ENCODE measurements at regions not wholly inside any gene's neighbourhood (a gene's known extent, or its start where the extent isn't known, plus 50 kb on each side); places are given as distances from the start of the nearest gene placed in this dataset.

DNA sequence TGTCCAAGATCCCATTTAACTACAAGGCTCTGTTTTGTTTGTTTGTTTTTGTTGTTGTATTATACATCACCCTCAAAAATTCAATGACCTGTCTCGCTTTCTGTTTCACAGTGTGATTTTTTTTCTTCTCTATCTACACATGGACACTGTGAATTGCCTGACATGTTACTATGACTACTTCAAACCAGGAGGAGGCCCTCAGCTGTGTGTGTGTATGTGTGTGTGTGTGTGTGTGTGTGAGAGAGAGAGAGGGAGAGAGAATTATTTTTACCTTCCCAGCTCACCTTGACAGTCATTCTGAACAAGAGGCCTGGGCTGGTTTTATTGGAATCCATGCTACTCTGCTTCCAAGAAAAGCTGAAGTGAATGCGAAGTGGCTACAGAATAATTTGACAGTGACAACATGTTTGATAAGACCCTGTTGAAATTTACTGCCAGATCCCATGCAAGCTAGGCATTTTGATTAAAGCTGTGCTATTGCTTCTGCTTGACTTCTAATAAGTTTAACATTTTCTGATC lies 841.4 kb downstream of the NSUN3 start:
- DNase-seq = no peak

DNA sequence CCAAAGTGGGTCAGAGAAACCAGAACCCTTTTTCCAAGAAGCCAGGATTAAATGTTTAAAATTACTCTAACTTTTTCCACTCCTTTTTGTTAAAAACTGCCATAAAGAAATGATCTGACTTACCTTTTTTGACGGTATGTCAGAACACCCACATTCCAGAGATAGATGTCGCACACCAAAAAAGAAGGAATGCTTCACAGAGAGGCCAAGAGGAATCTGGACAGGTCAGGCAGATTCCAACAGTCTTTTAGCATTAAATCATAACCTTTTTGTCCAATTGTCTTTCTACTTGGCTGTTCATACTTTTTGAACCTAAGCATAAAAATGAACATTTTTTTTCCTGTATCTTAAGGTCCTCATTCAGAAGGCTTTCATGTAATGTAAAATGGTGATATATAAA lies 846.9 kb downstream of the NSUN3 start:
- DNase-seq = peak; percentile 28

DNA sequence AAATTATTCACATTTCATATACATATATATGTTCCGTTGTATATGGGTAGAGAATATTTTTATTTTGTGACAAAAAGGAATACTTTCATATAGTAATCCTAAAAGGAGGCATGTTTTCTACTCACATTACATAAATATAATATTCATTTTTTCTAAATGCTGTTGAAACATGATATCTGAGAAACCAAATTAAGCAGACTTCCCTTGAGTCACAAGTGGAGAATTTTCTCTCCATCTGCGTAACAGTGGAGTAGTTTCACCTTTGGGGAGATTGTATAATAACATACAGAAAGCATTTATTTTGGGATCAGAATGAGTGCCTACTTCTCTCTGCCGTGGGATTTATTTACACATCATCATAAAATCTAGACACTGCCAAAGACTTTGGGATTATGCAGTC lies 849.8 kb downstream of the NSUN3 start:
- DNase-seq = no peak

DNA sequence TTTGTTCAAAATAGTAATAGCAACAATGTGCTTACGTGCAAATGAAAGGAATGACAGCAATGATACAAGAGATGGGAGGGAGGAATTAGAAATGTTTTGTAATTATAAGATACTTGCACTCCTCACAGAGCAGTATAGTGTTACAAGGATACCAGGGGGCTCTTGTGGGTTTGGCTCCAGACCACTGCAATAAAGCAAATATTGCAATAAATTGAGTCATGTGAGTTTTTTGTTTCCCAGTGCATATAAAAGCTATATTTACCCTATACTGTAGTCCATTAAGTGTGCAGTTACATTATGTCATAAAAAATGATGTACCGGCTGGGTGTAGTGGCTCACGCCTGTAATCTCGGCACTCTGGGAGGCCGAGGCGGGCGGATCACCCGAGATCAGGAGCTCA lies 864.3 kb downstream of the NSUN3 start:
- no peak for DNase-seq

DNA sequence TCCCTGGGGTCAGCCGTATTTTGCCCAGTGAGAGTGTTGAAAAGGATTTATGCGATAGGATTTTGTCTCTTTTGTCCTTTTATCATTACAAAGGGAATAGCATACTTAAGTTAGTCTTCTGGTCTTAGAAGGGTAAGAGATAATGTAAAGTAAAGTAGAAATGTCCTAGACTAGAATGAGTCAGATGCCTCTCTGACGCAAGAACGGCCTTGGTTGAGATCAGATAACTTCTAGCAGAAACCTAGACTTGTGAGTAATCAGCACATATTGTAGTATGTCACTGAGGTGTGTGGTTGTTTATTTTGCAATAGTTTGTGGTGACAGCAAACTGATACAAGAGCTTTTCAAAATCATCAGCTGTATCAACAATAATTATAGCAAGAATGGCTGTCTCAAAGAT lies 866.1 kb downstream of the NSUN3 start:
- DNase-seq = peak; percentile 77

DNA sequence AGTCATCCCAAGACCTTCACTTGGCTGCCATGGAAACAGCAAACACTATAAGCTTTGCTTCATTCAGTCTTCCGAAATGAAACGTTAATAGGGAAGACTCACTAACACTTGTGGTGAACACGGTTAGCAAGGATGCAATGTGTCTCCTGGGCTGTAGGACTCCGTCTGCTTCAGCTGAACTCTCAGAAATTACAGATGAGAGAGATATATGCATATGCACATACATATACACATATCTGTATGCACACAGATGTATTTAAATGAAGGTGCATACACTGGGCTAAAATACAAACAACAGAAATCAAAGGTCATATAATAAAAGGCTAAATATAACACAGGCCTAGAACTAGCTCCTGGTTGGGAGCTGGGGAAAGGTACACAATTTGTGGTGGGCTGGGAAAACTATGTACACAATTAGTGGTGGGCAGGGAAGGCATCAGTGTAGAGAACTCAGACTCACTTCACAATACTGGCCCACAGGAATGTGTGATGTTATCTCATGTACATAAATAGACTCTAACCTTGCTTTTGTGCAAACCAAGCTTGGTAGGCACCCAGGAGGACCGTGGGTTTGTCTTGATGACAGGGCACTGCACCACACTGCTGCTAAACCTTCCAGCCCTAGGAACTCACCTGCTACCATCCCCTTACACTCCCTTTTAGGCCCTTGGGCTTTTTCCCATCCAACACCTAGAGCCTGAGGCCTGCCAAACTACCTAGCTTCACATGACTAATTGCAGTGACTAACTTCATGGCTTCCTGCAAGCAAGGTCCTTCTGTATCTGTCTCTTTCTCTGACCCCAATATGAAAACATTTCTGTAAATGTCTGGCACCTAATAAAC lies 873.1 kb downstream of the NSUN3 start:
- DNase-seq = no peak

DNA sequence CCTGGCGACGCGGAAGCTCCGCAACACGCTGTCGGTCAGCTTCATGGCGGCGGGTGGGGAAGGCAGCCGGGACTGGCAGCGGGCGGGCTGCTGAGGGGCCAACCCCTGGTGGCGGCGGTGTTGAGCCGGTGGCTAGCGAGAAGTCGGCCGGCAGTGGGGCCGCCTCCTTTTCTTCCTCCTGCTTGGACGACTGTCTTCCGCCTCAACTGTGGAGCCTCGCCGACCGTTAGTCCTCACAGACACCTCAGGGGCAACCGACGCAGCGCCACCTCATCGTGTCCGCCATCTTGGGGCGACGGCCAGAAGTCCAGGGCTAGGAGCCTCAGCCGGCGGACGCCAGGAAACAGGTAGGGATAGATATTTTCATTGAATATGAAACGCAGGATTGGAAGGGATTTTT lies 875.1 kb downstream of the NSUN3 start:
- DNase-seq = no peak

DNA sequence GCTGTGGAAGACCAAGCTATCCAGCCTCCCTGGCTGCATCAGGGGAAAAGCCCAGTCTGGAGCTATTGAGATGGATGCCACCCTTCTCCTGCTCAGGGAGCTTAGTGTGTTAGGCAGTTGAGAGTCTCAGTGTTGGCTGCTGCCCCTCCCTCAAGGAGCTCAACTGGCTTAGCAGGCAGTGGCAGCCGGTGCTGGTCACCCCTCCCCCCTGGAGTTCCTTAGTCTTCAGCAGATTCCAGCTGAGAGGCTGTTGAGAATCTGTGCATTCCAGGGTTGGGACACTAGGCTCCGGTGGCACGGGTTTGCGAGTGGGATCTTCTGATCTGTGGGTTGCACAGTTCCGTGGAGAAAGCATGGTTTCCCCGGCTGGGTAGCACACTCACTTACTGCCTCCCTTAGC lies 883.8 kb downstream of the NSUN3 start:
- DNase-seq = no peak

DNA sequence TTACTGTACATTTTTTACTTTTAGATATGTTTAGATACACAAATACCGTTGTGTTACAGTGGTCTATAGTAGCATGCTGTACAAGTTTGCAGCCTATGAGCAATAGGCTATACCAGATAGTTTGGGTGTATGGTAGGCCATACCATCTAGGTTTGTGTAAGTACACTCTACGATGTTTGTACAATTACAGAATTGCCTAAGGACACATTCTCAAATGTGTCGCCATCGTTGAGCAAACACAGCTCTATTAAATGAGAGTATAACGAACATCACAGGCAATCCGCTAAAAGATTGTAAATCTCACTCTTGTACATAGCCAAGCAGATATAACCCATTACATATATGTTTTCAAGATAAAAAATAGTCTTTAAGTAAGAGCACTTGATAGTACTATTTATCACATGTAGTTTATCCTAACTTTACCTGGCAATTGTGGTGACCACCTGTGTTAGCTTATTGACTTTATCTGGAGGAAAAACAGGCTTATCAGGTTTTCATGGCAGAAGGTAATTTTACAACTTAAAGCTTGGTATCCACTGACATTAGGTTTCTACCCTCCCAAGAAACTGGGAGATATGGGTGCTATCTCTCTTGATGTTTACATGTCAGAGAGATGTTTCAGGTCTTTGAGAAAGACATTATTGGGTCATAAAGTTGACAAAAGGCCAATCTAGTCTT lies 898.7 kb downstream of the NSUN3 start:
- no peak for DNase-seq

DNA sequence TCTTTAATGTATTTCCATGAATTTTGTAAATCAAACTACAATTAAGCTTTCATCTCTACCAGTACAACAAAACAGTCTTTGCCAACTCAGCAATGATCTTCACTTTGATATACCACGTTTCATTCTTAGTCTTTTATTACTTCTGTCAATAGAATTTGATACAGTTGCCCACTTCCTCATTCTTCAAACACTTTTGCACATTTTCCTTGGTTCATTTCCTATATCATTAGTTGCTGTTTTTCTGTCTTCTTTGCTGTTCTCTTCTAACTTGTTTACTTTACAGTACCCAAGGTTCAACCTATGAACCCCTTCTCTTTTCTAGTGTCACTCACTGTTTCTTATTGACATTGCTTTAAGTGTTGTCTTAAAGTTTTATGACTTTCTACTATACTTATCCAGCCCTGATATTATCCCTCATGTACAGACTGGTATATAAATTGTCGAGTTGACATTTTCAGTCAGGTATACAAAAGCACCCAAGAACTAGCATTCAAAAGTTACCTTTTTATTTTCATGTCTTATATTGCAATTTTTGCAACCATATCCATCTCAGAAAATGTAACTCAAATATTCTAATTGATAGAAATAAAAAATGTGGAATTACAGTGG lies 903.1 kb downstream of the NSUN3 start:
- no peak for DNase-seq

DNA sequence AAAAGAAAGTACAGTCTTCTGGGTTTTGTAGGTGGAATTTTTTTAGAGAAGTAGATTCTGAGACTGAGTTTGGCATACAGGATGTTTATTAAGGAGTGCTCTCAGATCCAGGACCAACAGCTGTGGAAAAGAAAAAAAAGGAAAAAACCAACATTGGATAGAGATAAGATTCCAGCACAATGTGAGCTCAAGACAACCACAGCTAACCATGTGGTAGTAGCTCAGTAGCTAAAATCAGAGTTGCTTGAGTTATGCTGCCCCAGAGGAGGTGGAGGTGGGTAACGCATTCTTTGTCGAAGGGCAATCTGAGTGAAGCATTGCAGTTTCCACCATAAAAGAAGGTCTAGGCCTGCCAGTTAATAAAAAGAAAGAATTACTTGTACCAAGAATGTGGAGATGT lies 904.3 kb downstream of the NSUN3 start:
- DNase-seq = no peak

DNA sequence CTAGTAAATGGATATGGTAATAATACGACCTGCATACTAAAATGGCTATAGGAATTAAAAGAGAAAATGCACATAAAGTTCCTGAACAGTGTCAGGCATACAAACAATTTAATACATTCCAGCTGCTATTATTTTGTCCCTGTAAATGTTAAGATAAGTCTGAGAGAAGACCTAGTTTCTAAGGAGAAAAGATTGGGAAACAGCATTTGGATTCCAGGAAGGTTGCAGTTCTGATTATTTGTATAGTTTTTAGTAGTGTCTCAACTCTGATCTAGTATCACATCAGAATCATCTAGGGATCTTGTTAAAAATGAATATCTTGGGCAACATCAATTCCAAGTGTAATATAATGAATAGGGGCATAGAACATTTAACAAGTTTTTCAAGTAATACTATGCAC lies 905.7 kb downstream of the NSUN3 start:
- DNase-seq = no peak

DNA sequence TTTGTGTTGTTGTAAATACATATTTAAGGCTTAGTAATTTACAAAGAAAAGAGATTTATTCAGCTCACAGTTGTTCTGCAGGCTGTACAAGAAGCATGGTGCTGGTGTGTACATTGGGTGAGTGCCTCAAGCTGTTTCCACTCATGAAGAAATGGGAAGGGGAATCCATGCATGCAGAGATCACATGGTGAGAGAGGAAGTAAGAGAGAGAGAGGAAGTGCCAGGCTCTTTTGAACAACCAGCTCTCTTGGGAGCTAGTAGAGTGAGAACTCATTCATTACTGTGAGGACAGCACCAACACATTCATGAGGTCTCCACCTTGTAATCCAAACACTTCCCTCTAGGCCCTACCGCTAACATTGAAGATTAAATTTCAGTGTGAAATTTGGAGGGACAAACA lies 909.2 kb downstream of the NSUN3 start:
- DNase-seq = no peak

DNA sequence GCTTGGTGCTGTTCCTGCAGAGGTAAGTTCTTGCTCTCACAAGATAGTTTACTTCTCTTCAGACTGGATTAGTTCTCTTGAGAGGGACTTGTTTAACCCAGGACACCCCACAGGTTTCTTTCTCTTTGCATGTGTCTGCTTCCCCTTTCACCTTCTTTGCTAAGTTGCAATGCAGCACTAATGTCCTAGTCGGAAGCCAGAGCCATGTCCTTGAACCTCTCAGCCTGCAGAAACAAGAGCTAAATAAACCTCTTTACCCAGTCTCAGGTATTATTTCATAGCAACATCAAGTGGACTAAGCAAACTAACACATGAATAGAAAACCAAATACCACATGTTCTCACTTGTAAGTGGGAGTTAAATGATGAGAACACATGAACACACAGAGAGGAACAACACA lies 915.2 kb downstream of the NSUN3 start:
- DNase-seq = no peak

DNA sequence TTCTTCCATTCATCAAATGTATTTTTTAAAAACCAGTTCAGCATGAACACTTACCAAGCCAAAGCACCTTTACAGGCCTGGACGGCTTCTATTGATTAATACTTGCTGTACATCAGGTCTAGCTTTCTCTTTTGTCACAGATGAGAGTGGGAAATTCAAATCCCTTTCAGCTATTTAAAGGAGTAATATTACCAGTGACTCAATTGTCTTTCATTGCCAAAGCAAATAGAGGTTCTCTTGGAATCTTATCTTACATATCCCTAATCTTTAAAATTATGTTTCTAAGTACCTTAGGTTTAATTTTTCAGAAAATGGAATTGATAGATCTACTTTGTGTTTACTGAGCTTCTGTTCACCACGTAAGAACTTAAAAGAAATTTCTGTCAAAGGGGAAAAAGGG lies 922.9 kb downstream of the NSUN3 start:
- no peak for DNase-seq

DNA sequence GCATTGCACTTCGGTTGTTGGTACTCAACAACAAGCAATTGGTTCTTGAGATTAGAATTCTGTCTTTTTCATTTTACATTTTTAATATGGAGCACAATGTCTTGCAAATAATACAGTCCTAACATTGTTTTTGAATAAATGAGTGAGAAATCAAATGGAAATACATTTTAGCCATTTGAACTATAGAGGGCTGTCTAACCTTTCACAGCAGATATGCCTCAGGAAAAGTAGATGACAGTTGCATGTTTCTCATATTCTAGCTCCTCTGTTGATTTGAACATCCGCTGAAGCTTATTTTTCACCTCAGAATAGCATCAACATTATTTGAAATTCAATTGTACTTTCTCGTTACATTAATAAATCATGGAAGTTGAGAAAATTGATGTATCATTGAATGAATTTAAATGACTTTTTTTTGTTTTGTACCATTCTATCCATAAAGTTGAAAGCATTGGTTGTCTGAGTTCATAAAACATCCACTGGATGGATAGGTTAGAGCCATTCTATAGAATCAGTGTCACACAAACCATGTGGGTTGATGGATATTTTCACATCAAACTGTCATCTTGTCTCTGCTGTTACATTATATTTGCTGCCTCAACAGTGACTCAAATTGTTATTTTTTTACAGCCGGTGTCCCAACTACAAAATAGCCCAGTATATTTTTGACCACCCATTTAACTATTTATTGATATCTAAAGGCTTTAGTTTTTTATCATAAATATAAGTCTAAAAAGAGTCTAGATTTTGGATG lies 928.3 kb downstream of the NSUN3 start:
- peak; percentile 22 for DNase-seq

DNA sequence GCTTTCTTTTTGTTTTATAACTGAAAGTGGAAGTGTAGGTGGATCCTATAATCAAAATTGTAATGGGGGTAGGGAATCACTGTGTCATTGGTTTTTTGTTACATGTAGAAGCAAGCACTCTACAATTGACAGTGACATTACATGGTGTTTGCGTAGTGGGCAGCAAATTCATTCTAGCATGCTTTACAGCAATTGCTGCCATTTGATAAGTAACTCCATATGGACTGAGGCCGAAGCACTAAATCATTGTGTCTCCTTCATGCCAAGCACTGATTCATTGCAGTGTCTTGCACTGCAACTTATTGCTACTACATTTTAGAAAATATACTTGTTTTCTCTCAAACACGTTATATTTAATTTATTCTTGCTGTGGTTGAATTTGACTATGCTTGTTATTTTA lies 933.9 kb downstream of the NSUN3 start:
- no peak for DNase-seq

DNA sequence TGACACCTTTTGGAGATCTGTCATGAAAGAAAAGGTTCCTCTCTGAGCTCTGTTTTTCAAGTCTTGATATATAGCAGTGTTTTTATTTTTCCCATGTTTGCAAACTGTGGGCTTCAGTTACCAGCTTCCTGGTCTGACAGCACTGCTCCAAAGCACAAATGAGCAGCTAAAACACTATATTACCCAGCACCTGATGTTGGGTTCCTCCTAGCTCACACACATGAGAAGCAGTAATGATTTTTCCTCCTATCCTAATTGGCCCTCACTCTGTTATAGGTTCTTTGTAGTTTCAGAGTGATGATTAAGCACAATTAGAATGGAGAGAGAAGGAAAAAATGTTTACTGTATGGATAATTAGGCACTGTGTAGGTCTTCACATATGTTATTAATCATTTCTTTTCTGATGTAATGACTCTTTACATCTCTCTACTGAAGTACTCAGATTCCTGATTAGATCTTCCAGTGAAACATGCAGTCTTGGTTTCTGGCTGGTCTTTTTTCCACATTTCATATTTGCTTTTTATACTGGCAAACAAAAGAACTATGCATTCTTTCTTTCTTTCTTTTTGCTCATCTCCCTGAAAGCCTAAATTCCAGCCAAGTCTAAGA lies 939.7 kb downstream of the NSUN3 start:
- DNase-seq = no peak

DNA sequence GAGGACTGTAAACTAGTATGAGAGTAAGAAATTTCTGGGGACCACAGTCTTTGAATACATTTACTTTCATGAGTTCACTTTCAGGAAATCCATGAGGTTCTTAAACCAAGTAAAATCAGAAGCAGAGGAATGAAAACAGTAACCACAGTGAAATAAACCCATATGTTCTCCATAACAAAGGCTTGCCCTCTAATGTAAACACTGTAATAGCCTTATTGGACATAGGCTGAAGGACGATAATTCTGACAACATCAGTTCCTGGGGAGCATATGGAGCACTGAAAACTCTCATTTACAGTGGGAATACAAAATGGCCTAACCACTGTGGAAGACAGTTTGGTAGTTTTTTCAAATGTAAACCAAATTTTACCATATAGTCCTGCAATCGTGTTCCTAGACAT lies 965.8 kb downstream of the NSUN3 start:
- no peak for DNase-seq

DNA sequence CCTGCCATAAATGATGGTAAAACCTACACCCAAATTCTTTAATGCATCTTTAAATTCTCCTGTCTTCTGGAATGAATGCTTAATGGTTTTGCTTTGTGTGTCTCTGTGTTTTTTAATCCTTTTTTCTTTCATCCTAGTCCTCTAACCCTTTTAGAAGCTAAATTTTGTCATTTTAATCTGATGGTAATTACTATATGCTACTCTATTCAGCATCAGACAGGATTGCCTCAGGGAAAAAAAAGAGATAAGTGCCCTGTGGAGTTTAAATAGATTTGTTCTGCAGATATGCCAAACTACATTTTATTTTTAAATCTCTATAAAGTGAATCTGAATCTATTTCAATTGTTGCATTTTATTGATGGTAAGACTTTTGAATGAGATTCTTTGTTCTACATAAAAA lies 966.8 kb downstream of the NSUN3 start:
- no peak for DNase-seq

DNA sequence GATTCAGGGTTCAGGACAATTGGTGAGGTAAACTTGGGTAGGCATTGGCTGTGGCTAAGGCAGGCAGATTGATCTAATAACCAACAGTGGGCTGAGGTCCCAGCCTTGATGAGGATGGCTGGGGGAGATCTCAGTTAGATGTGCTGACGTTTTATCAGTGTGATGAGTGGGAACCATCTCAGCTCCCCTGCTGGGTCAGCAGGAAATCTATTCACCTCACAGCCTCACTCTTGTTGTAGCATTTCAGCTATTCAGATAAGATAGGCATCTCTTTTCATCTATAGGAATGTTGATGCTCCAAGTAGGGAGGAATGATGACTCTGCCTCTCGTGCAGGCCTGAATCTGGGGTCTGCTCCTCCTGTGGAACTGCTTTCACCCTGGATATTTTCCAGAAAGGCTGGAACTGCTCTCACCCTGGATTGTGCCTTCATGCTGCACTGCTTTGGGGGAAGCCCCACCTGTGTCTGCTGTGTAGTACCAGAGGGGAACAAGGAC lies 973.7 kb downstream of the NSUN3 start:
- no peak for DNase-seq

DNA sequence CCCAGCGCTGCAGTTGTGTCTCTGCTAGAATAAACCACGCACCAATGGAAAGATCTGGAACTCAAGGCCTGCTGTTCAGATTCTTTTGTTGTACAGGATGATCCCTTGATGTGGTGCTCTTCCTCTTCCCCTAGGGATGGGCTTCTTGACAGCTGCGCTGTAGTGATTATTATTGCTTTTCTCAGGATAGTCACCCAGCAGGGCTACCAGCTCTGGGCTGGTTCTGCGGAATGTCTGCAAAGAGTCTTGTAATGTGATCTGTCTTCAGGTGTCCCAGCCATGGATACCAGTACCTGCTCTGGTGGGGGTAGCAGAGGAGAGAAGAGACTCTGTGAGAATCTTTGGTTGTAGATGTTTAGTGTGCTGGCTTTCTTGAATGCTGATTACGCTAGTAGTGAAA lies 974.2 kb downstream of the NSUN3 start:
- DNase-seq = no peak

DNA sequence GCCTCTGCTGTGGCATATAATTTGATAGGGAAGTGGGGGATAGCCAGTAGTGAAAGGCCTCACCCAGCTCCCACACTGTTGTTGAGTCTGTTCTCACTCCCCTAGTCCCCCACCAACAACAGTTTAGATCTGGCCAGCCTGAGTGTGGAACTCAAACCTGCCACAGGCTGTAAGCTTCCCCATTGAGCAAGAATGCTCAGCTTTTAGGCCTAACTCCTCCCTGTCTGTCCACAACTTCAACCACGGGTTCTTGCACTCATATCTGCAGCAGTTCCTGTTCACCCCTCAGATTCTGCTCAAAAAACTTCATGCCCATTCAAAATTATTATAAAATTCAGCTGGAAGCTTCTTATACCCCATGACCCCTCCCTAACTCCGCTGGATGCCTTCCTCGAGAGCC lies 975.1 kb downstream of the NSUN3 start:
- no peak for DNase-seq
